Brain microvascular endothelial cell (primary cell): ENCODE measurements at regions not wholly inside any gene's neighbourhood (a gene's known extent, or its start where the extent isn't known, plus 50 kb on each side); places are given as distances from the start of the nearest gene placed in this dataset.
"Not testable (repeated sequence)": the region's sequence is repeated elsewhere in the genome, so short reads cannot be mapped to it uniquely, and the experiment has no call there.

Source experiments
- DNase-seq: peaks from one replicate; pipeline ENCODE4 v3.0.0-alpha.2; 2020
- H3K27ac ChIP-seq: fragments of 250-450 bp; sonication (Bioruptor Pico); 2 replicates; pipeline ENCODE4 v1.5.1; 2020; ENCODE audit warnings: mild to moderate bottlenecking, moderate library complexity
- H3K27me3 ChIP-seq: fragments of 250-450 bp; sonication (Bioruptor Pico); replicated peaks from 2 replicates; pipeline ENCODE4 v1.5.1; 2020; ENCODE audit warnings: mild to moderate bottlenecking
- H3K36me3 ChIP-seq: fragments of 250-450 bp; sonication (Bioruptor Pico); replicated peaks from 2 replicates; pipeline ENCODE4 v1.5.1; 2020; ENCODE audit warnings: mild to moderate bottlenecking
- H3K4me3 ChIP-seq: 2 replicates; pipeline ENCODE4 v1.5.1; 2011; ENCODE audit warnings: low read depth, mild to moderate bottlenecking, control low read depth, low read length, moderate library complexity
- in situ Hi-C: cut with HindIII; loops from 2 replicates; pipeline ENCODE4 v1.10.0; 2017; ENCODE audit warnings: low sequenced_read_pairs, low pct_ligation_motif_present
- TF ChIP-seq, protein P1 (sequence below): IDR thresholded peaks from 2 replicates; pipeline ENCODE4 v1.5.1; 2011; ENCODE audit warnings: low read depth, mild to moderate bottlenecking, moderate library complexity, low read length, control low read depth, inconsistent platforms; ENCODE audit errors: missing control alignments

DNA sequence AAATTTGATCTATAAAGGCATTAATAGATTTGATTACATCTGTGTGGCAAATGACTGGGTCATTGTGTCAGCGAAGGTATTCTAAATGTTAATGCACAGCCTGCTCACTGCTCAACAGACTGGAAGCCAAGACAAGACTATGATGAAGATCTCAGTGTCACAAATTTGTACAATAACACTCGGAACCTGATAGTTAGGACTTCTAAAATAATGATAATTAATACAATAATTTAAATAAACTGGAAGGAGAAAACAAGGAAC, 217.4 kb downstream of the CENPC start:
- no peak overlapping the region for H3K27ac ChIP-seq
- H3K4me3 ChIP-seq = no peak overlapping the region
- in situ Hi-C loops = no loop called here
- no peaks in the 10 kb centered on the region for H3K27me3 ChIP-seq
- no peaks in the 10 kb centered on the region for H3K36me3 ChIP-seq
- TF ChIP-seq, protein P1, sequence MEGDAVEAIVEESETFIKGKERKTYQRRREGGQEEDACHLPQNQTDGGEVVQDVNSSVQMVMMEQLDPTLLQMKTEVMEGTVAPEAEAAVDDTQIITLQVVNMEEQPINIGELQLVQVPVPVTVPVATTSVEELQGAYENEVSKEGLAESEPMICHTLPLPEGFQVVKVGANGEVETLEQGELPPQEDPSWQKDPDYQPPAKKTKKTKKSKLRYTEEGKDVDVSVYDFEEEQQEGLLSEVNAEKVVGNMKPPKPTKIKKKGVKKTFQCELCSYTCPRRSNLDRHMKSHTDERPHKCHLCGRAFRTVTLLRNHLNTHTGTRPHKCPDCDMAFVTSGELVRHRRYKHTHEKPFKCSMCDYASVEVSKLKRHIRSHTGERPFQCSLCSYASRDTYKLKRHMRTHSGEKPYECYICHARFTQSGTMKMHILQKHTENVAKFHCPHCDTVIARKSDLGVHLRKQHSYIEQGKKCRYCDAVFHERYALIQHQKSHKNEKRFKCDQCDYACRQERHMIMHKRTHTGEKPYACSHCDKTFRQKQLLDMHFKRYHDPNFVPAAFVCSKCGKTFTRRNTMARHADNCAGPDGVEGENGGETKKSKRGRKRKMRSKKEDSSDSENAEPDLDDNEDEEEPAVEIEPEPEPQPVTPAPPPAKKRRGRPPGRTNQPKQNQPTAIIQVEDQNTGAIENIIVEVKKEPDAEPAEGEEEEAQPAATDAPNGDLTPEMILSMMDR = no peak
- DNase-seq = no peak

DNA sequence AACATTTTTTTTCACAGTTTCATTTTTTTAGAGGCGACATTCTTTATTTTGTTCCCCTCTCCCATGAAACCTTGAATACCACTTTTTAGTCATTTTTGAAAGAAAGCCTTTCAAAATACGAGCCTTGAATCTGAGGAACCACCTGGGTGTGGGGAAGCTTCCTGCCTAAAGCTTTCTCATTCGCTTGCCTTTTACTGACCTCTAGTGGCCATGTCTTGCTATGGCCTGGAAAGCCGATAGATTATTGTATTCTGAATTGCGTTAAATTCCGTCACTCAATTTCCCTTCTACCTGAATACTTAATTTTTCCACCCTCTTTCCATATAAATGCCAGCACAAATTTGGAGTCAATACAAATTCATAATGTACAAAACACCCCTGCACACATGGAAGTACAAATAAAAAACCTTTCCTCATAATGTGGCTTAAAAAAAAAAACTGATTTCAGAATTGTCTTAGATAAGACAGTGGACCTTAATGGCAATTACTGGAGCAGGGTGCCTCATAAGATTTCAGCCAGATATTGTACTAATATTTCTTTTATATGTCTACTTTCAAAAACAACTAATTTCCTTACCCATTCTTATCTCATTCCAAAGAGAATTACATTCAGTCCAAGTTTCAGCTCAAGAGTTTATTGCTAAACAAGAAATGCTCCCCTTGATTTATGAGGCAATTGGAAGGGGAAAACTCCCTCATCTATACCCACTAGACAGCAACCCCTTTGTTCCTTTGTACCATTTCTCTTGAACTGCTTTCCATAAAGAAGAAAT, 217.9 kb downstream of the CENPC start:
- no peak overlapping the region for H3K27ac ChIP-seq
- DNase-seq = peak; percentile 49
- TF ChIP-seq, protein P1 = peak; percentile 93
- in situ Hi-C loops = no loop called here
- H3K36me3 ChIP-seq = no peaks in the 10 kb centered on the region
- H3K27me3 ChIP-seq = no peaks in the 10 kb centered on the region
- H3K4me3 ChIP-seq = no peak overlapping the region

DNA sequence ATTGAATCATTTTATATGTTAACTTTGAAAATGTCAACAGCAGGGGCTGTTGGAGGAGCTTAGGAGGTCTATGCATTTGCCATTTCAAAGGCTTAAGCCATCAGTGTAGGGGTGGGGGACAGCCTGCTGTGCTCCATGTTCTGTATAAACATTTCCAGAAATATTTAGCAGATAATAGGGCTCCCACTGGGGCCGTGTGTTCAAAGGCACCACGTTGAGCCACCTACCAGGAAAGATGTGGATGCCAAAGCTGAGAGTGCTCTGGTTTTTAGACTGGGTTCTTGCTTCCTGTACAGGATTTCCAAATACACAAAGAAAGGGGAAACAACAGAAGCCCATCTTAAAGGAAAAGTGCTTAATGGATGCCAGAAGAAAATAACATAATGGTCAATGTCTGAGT, 219.5 kb downstream of the CENPC start:
- in situ Hi-C loops = no loop called here
- no peak for DNase-seq
- H3K27ac ChIP-seq = no peak overlapping the region
- no peaks in the 10 kb centered on the region for H3K27me3 ChIP-seq
- no peaks in the 10 kb centered on the region for H3K36me3 ChIP-seq
- TF ChIP-seq, protein P1 = no peak
- no peak overlapping the region for H3K4me3 ChIP-seq

DNA sequence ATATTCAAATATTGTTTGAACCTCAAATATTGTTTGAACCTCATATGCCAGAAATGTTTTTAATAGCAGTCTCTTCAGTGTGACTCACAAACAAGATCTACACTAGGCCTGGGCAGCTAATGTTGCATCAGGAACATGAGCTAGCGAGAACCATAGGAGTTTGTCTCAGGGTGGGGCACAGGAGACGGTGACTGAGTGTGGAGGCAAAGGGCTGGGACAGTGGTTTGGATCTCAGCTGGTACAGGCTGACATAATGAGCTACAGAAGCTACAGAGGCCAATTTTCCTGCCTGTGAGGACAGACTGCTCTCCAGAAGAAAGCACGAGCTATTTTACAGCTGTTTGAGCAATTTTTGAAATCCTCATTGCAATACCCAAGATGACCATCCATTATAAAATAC, 224.7 kb downstream of the CENPC start:
- in situ Hi-C loops = no loop called here
- Histone ChIP-seq H3K27ac (no peak overlapping the region), H3K36me3 (no peaks in the 10 kb centered on the region), H3K4me3 (no peak overlapping the region), H3K27me3 (no peaks in the 10 kb centered on the region)
- TF ChIP-seq, protein P1 = no peak
- no peak for DNase-seq

DNA sequence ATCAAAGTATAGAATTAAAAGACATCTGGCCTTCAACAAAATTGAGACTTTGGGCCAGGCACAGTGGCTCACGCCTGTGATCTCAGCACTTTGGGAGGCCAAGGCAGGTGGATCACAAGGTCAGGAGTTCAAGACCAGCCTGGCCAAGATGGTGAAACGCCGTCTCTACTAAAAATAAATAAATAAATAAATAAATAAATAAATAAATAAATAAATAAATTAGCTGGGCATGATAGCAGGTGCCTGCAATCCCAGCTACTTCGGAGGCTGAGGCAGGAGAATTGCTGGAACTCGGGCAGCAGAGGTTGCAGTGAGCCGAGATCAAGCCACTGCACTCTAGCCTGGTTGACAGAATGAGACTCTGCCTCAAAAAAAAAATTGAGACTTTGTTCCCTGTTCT, 225.7 kb downstream of the CENPC start:
- in situ Hi-C loops, DNase-seq: not testable (repeated sequence)

DNA sequence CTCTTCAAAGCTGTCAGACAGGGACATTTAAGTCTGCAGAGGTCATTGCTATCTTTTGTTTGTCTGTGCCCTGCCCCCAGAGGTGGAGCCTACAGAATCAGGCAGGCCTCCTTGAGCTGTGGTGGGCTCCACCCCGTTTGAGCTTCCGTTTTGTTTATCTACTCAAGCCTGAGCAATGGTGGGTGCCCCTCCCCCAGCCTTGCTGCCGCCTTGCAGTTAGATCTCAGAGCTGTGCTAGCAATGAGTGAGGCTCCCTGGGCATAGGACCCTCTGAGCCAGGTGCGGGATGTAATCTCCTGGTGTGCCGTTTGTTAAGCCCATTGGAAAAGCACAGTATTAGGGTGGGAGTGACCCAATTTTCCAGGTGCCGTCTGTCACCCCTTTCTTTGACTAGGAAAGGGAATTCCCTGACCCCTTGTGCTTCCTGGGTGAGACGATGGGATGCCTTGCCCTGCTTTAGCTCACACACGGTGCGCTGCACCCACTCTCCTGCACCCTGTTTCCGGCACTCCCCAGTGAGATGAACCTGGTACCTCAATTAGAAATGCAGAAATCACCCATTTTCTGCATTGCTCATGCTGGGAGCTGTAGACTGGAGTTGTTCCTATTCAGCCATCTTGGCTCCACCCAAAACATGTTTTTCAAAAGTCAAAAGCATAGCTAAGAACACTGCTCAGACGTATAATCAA, 244.7 kb downstream of the CENPC start:
- DNase-seq, H3K27me3 ChIP-seq, H3K4me3 ChIP-seq, H3K36me3 ChIP-seq, in situ Hi-C loops, H3K27ac ChIP-seq: not testable (repeated sequence)

More for the DNA sequence above, 225.7 kb downstream of the CENPC start:
- H3K27ac ChIP-seq, H3K36me3 ChIP-seq, H3K27me3 ChIP-seq, H3K4me3 ChIP-seq: not testable (repeated sequence)

DNA sequence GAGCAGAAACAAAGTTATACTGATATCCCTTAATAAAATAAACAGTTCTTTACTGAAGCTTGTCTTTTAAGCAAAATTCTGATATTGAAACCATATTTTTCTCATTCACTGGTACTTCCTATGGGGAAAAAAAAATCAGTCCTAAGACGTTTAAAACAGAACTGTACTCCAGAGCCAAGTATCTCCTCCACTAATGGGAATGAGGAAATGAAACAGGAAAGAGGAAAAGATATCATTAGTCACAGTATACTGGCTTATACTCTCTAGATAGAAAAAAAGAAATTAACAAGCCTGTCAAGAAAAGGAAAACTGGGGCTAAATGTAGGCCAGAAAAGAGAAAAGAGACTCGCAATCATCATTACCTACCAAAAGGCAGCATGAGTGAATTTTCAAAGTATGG, 252.7 kb downstream of the CENPC start:
- TF ChIP-seq, protein P1 = no peak
- in situ Hi-C loops = no loop called here
- Histone ChIP-seq H3K4me3 (no peak overlapping the region), H3K36me3 (no peaks in the 10 kb centered on the region), H3K27me3 (no peaks in the 10 kb centered on the region), H3K27ac (no peak overlapping the region)
- DNase-seq = no peak
